C4-2B (cell line): ENCODE measurements at regions not wholly inside any gene's neighbourhood (a gene's known extent, or its start where the extent isn't known, plus 50 kb on each side); places are given as distances from the start of the nearest gene placed in this dataset.
A peak's percentile ranks its signal among the peaks of the same experiment; 100 is the strongest.

Experiments used
- H3K27ac ChIP-seq: fragments of 450-650 bp; 2 replicates; pipeline ENCODE4 v1.5.1; 2017
- CTCF ChIP-seq: fragments of 450-650 bp; conservative IDR thresholded peaks from 2 replicates; pipeline ENCODE4 v1.5.1; 2017; ENCODE audit warnings: mild to moderate bottlenecking
- ZFX ChIP-seq: fragments of 450-650 bp; IDR thresholded peaks from 2 replicates; pipeline ENCODE4 v1.6.1; 2017

GRCh38 chr1:80447526-80447925 is 1353.2 kb upstream of the ADGRL2 start:
- no peak for TF ChIP-seq ZFX
- TF ChIP-seq CTCF: no peak

GRCh38 chr1:80445033-80445432 is 1355.7 kb upstream of the ADGRL2 start:
- TF ChIP-seq CTCF: no peak
- TF ChIP-seq ZFX: no peak

More at GRCh38 chr1:80447526-80447925, 1353.2 kb upstream of the ADGRL2 start:
- no peak overlapping the region for H3K27ac ChIP-seq

GRCh38 chr1:80444171-80444570 is 1356.6 kb upstream of the ADGRL2 start:
- TF ChIP-seq ZFX (no peak), CTCF (no peak)
- no peak overlapping the region for H3K27ac ChIP-seq

More at GRCh38 chr1:80445033-80445432, 1355.7 kb upstream of the ADGRL2 start:
- H3K27ac ChIP-seq: no peak overlapping the region

- no peak overlapping the region for H3K27ac ChIP-seq
- no peak for TF ChIP-seq ZFX
- peak; percentile 39 for TF ChIP-seq CTCF
Measured at GRCh38 chr1:80441664-80442063, 1359.1 kb upstream of the ADGRL2 start.

GRCh38 chr1:80436851-80437250 is 1363.9 kb upstream of the ADGRL2 start:
- H3K27ac ChIP-seq: no peak overlapping the region
- TF ChIP-seq ZFX (no peak), CTCF (no peak)

- H3K27ac ChIP-seq: no peak overlapping the region
- TF ChIP-seq ZFX (no peak), CTCF (no peak)
Measured at GRCh38 chr1:80427881-80428280, 1372.9 kb upstream of the ADGRL2 start.

- no peak overlapping the region for H3K27ac ChIP-seq
- no peak for TF ChIP-seq ZFX
- TF ChIP-seq CTCF: no peak
Measured at GRCh38 chr1:80424249-80424648, 1376.5 kb upstream of the ADGRL2 start.
